ENCODE measurements at regions not wholly inside any gene's neighbourhood (a gene's known extent, or its start where the extent isn't known, plus 50 kb on each side); places are given as distances from the start of the nearest gene placed in this dataset.

- H3K9me2 ChIP-seq (ENCODE audit: insufficient read depth, low read length) = no peaks in the 10 kb centered on the region
- H3K36me3 ChIP-seq (ENCODE audit: insufficient read depth, low read length) = no peaks in the 10 kb centered on the region
- H3K79me2 ChIP-seq (replicated peaks; ENCODE audit: insufficient read depth, low read length) = no peaks in the 10 kb centered on the region
- H3K9ac ChIP-seq (ENCODE audit: low read length) = no peak overlapping the region
- no peaks in the 10 kb centered on the region for H3K9me3 ChIP-seq (ENCODE audit: low read length)
- no peaks in the 10 kb centered on the region for H3F3A ChIP-seq (ENCODE audit: insufficient read depth, low read length, poor library complexity, severe bottlenecking)
- H3K27ac ChIP-seq (ENCODE audit: low read length) = no peak overlapping the region
- no peak overlapping the region for H3K4me3 ChIP-seq (ENCODE audit: low read length)
- no peaks in the 10 kb centered on the region for H3K27me3 ChIP-seq (ENCODE audit: insufficient read depth, low read depth, low read length)
- no peak overlapping the region for H2AFZ ChIP-seq (ENCODE audit: low read depth, low read length)
- TF ChIP-seq SMC3 (conservative IDR thresholded peaks at IDR 0.05; ENCODE audit: poor library complexity) = no peak
- TF ChIP-seq, protein P1, sequence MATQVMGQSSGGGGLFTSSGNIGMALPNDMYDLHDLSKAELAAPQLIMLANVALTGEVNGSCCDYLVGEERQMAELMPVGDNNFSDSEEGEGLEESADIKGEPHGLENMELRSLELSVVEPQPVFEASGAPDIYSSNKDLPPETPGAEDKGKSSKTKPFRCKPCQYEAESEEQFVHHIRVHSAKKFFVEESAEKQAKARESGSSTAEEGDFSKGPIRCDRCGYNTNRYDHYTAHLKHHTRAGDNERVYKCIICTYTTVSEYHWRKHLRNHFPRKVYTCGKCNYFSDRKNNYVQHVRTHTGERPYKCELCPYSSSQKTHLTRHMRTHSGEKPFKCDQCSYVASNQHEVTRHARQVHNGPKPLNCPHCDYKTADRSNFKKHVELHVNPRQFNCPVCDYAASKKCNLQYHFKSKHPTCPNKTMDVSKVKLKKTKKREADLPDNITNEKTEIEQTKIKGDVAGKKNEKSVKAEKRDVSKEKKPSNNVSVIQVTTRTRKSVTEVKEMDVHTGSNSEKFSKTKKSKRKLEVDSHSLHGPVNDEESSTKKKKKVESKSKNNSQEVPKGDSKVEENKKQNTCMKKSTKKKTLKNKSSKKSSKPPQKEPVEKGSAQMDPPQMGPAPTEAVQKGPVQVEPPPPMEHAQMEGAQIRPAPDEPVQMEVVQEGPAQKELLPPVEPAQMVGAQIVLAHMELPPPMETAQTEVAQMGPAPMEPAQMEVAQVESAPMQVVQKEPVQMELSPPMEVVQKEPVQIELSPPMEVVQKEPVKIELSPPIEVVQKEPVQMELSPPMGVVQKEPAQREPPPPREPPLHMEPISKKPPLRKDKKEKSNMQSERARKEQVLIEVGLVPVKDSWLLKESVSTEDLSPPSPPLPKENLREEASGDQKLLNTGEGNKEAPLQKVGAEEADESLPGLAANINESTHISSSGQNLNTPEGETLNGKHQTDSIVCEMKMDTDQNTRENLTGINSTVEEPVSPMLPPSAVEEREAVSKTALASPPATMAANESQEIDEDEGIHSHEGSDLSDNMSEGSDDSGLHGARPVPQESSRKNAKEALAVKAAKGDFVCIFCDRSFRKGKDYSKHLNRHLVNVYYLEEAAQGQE (IDR thresholded peaks at IDR 0.05; ENCODE audit: borderline replicate concordance) = no peak
- no peak for TF ChIP-seq TAF1 (IDR thresholded peaks at IDR 0.05; ENCODE audit: low read depth)
- no peak for TF ChIP-seq POLR2AphosphoS5 (IDR thresholded peaks at IDR 0.05)
- no peak for TF ChIP-seq EZH2 (IDR thresholded peaks at IDR 0.05; ENCODE audit: borderline replicate concordance, insufficient read depth, low read length, poor library complexity, severe bottlenecking)
- TF ChIP-seq, protein P2, sequence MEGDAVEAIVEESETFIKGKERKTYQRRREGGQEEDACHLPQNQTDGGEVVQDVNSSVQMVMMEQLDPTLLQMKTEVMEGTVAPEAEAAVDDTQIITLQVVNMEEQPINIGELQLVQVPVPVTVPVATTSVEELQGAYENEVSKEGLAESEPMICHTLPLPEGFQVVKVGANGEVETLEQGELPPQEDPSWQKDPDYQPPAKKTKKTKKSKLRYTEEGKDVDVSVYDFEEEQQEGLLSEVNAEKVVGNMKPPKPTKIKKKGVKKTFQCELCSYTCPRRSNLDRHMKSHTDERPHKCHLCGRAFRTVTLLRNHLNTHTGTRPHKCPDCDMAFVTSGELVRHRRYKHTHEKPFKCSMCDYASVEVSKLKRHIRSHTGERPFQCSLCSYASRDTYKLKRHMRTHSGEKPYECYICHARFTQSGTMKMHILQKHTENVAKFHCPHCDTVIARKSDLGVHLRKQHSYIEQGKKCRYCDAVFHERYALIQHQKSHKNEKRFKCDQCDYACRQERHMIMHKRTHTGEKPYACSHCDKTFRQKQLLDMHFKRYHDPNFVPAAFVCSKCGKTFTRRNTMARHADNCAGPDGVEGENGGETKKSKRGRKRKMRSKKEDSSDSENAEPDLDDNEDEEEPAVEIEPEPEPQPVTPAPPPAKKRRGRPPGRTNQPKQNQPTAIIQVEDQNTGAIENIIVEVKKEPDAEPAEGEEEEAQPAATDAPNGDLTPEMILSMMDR (IDR thresholded peaks at IDR 0.05; ENCODE audit: poor library complexity, severe bottlenecking) = no peak
- no peak for TF ChIP-seq EP300 (conservative IDR thresholded peaks at IDR 0.05; ENCODE audit: poor library complexity, severe bottlenecking)
- TF ChIP-seq RAD21 (conservative IDR thresholded peaks at IDR 0.05) = no peak
- TF ChIP-seq MXI1 (conservative IDR thresholded peaks at IDR 0.05; ENCODE audit: poor library complexity, severe bottlenecking) = no peak
- no peaks in the 10 kb centered on the region for H4K20me1 ChIP-seq (ENCODE audit: insufficient read depth)
- H3K4me2 ChIP-seq (ENCODE audit: low read length) = no peak overlapping the region
Observed at GRCh38 chr5:176728831-176729251, 81.5 kb upstream of the UNC5A start.

DNA sequence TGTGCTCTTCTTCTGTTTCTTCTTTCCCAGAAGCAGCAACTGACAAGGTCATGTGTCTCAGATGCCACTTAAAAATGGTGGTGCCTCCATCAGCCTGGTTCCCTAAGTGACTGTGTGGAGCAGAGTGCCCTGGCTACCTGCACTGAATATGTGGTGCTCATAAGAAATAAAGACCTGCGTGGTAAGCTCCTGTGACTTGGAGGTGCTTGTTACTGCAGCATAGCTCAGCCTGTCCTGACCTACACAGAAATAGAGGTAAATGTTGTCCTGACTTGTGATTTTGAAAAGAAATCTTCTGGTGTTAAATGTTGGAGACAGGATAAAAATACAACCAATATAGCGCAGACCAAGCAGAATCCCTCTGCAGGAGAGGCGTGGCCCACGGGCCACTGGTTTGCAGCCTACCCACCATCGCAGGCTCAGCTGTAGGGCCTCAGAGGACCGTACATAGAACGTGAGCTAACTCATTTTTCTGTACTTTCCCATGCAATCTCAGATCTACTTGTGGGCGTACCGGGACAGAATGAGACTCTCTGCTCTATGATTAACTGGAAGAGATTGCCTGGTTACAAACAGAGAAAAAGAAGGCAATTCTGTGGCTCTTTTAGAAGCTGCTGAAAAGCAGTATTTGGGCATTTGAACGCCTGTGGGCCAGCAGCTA, 79.4 kb upstream of the UNC5A start:
- H2AFZ ChIP-seq (ENCODE audit: low read depth, low read length) = no peak overlapping the region
- H3K9me3 ChIP-seq (ENCODE audit: low read length) = no peaks in the 10 kb centered on the region
- H3K9ac ChIP-seq (ENCODE audit: low read length) = no peak overlapping the region
- H3K9me2 ChIP-seq (ENCODE audit: insufficient read depth, low read length) = no peaks in the 10 kb centered on the region
- no peak overlapping the region for H3K27ac ChIP-seq (ENCODE audit: low read length)
- no peaks in the 10 kb centered on the region for H3F3A ChIP-seq (ENCODE audit: insufficient read depth, low read length, poor library complexity, severe bottlenecking)
- H3K4me3 ChIP-seq (ENCODE audit: low read length) = no peak overlapping the region
- TF ChIP-seq RAD21 (conservative IDR thresholded peaks at IDR 0.05) = no peak
- no peak for TF ChIP-seq EP300 (conservative IDR thresholded peaks at IDR 0.05; ENCODE audit: poor library complexity, severe bottlenecking)
- no peak for TF ChIP-seq SMC3 (conservative IDR thresholded peaks at IDR 0.05; ENCODE audit: poor library complexity)
- TF ChIP-seq TAF1 (IDR thresholded peaks at IDR 0.05; ENCODE audit: low read depth) = no peak
- TF ChIP-seq MXI1 (conservative IDR thresholded peaks at IDR 0.05; ENCODE audit: poor library complexity, severe bottlenecking) = no peak
- TF ChIP-seq, protein P2 (IDR thresholded peaks at IDR 0.05; ENCODE audit: poor library complexity, severe bottlenecking) = no peak
- no peak for TF ChIP-seq POLR2AphosphoS5 (IDR thresholded peaks at IDR 0.05)
- TF ChIP-seq, protein P1 (IDR thresholded peaks at IDR 0.05; ENCODE audit: borderline replicate concordance) = no peak
- no peak for TF ChIP-seq EZH2 (IDR thresholded peaks at IDR 0.05; ENCODE audit: borderline replicate concordance, insufficient read depth, low read length, poor library complexity, severe bottlenecking)
- H3K4me2 ChIP-seq (ENCODE audit: low read length) = no peak overlapping the region
- no peaks in the 10 kb centered on the region for H3K36me3 ChIP-seq (ENCODE audit: insufficient read depth, low read length)
- H4K20me1 ChIP-seq (ENCODE audit: insufficient read depth) = no peaks in the 10 kb centered on the region
- no peaks in the 10 kb centered on the region for H3K79me2 ChIP-seq (replicated peaks; ENCODE audit: insufficient read depth, low read length)
- H3K27me3 ChIP-seq (ENCODE audit: insufficient read depth, low read depth, low read length) = no peaks in the 10 kb centered on the region

Measured in neural cell (in vitro differentiated cells).